ENCODE measurements at regions not wholly inside any gene's neighbourhood (a gene's known extent, or its start where the extent isn't known, plus 50 kb on each side); places are given as distances from the start of the nearest gene placed in this dataset.

GRCh38 chr5:38615981-38616451 lies 59.6 kb upstream of the LIFR start:
- TF ChIP-seq POLR2AphosphoS5 (IDR thresholded peaks at IDR 0.05; ENCODE audit: low read depth, low read length): no peak
- no peak for TF ChIP-seq TAF1 (IDR thresholded peaks at IDR 0.05; ENCODE audit: borderline replicate concordance, insufficient read depth, low read length)

Measured in PFSK-1 (cell line).